HAP-1 (cell line): ENCODE measurements at regions not wholly inside any gene's neighbourhood (a gene's known extent, or its start where the extent isn't known, plus 50 kb on each side); places are given as distances from the start of the nearest gene placed in this dataset.

ENCODE experiments used
- DNase-seq, 2 experiments: peaks; one replicate each; pipeline ENCODE4 v3.0.0-alpha.2; 2016 to 2020; ENCODE audit warnings: low spot score in 2 of 2
- H3K27me3 ChIP-seq: fragments of 250-450 bp; sonication (Bioruptor Pico); 2 replicates; pipeline ENCODE4 v1.5.1; 2020; ENCODE audit warnings: low read depth, mild to moderate bottlenecking, moderate library complexity
- H3K36me3 ChIP-seq: fragments of 250-450 bp; sonication (Bioruptor Pico); replicated peaks from 2 replicates; pipeline ENCODE4 v1.5.1; 2020; ENCODE audit warnings: mild to moderate bottlenecking
- H3K4me1 ChIP-seq: fragments of 250-450 bp; sonication (Bioruptor Pico); 2 replicates; pipeline ENCODE4 v1.5.1; 2020; ENCODE audit warnings: mild to moderate bottlenecking
- H3K4me3 ChIP-seq: fragments of 250-450 bp; sonication (Bioruptor Pico); 2 replicates; pipeline ENCODE4 v1.5.1; 2020; ENCODE audit warnings: mild to moderate bottlenecking, moderate library complexity
- H3K9me3 ChIP-seq: fragments of 250-450 bp; sonication (Bioruptor Pico); 2 replicates; pipeline ENCODE4 v1.5.1; 2020; ENCODE audit warnings: mild to moderate bottlenecking, moderate library complexity
- in situ Hi-C: fragments of 300-500 bp; cut with MboI; formaldehyde crosslinking; loops from 3 replicates; pipeline ENCODE4 v1.14.3; 2020; ENCODE audit warnings: low sequenced_read_pairs, inconsistent platforms, mixed read lengths

GRCh38 chr1:73637264-73637663 is 560.7 kb downstream of the LRRIQ3 start:
- no peaks in the 10 kb centered on the region for H3K36me3 ChIP-seq
- no peaks in the 10 kb centered on the region for H3K9me3 ChIP-seq
- no peaks in the 10 kb centered on the region; the same call in 1 of the 2 replicates for H3K27me3 ChIP-seq
- DNase-seq, result no peak
- no peaks in the 10 kb centered on the region for H3K4me1 ChIP-seq
- in situ Hi-C loops, result no loop called here
- no peak overlapping the region for H3K4me3 ChIP-seq

- DNase-seq, result no peak
- in situ Hi-C loops, result no loop called here
- Histone ChIP-seq H3K4me3 (no peak overlapping the region), H3K9me3 (no peaks in the 10 kb centered on the region), H3K4me1 (no peaks in the 10 kb centered on the region), H3K27me3 (no peaks in the 10 kb centered on the region; the same call in 1 of the 2 replicates), H3K36me3 (no peaks in the 10 kb centered on the region)
Measured at GRCh38 chr1:73635021-73635420, 563.0 kb downstream of the LRRIQ3 start.

GRCh38 chr1:73627723-73628122 is 570.3 kb downstream of the LRRIQ3 start:
- H3K36me3 ChIP-seq, result no peaks in the 10 kb centered on the region
- no peaks in the 10 kb centered on the region for H3K27me3 ChIP-seq
- in situ Hi-C loops, result no loop called here
- DNase-seq, result no peak
- H3K4me3 ChIP-seq, result no peak overlapping the region
- no peaks in the 10 kb centered on the region for H3K9me3 ChIP-seq
- no peaks in the 10 kb centered on the region for H3K4me1 ChIP-seq

- H3K4me1 ChIP-seq, result no peaks in the 10 kb centered on the region
- H3K36me3 ChIP-seq, result no peaks in the 10 kb centered on the region
- H3K9me3 ChIP-seq, result no peaks in the 10 kb centered on the region
- H3K4me3 ChIP-seq, result no peak overlapping the region
- H3K27me3 ChIP-seq, result no peaks in the 10 kb centered on the region
- DNase-seq, result no peak
- in situ Hi-C loops, result no loop called here
Measured at GRCh38 chr1:73626326-73626725, 571.6 kb downstream of the LRRIQ3 start.

GRCh38 chr1:73623946-73624345 is 574.0 kb downstream of the LRRIQ3 start:
- Histone ChIP-seq H3K36me3 (no peaks in the 10 kb centered on the region), H3K4me1 (no peaks in the 10 kb centered on the region), H3K27me3 (no peaks in the 10 kb centered on the region), H3K9me3 (no peaks in the 10 kb centered on the region), H3K4me3 (no peak overlapping the region)
- DNase-seq, result no peak
- in situ Hi-C loops, result no loop called here

- Histone ChIP-seq H3K4me3 (no peak overlapping the region), H3K36me3 (no peaks in the 10 kb centered on the region), H3K27me3 (no peaks in the 10 kb centered on the region), H3K9me3 (no peaks in the 10 kb centered on the region), H3K4me1 (no peaks in the 10 kb centered on the region)
- no peak for DNase-seq
- in situ Hi-C loops, result no loop called here
Measured at GRCh38 chr1:73617145-73617544, 580.8 kb downstream of the LRRIQ3 start.

GRCh38 chr1:73611681-73612080 is 586.3 kb downstream of the LRRIQ3 start:
- no peak for DNase-seq
- Histone ChIP-seq H3K36me3 (no peaks in the 10 kb centered on the region), H3K4me1 (no peaks in the 10 kb centered on the region), H3K9me3 (no peaks in the 10 kb centered on the region), H3K4me3 (no peak overlapping the region), H3K27me3 (no peaks in the 10 kb centered on the region)
- in situ Hi-C loops, result no loop called here

GRCh38 chr1:73604739-73605138 is 593.2 kb downstream of the LRRIQ3 start:
- in situ Hi-C loops, result no loop called here
- Histone ChIP-seq H3K27me3 (no peaks in the 10 kb centered on the region), H3K9me3 (no peaks in the 10 kb centered on the region), H3K36me3 (no peaks in the 10 kb centered on the region), H3K4me3 (no peak overlapping the region), H3K4me1 (no peaks in the 10 kb centered on the region)
- DNase-seq, result no peak

GRCh38 chr1:73604211-73604610 is 593.8 kb downstream of the LRRIQ3 start:
- Histone ChIP-seq H3K27me3 (no peaks in the 10 kb centered on the region), H3K9me3 (no peaks in the 10 kb centered on the region), H3K4me1 (no peaks in the 10 kb centered on the region), H3K4me3 (no peak overlapping the region), H3K36me3 (no peaks in the 10 kb centered on the region)
- DNase-seq, result no peak
- in situ Hi-C loops, result no loop called here

- H3K27me3 ChIP-seq, result no peaks in the 10 kb centered on the region
- H3K36me3 ChIP-seq, result no peaks in the 10 kb centered on the region
- no peaks in the 10 kb centered on the region for H3K9me3 ChIP-seq
- no peak overlapping the region for H3K4me3 ChIP-seq
- no peak for DNase-seq
- no peaks in the 10 kb centered on the region for H3K4me1 ChIP-seq
- in situ Hi-C loops, result no loop called here
Measured at GRCh38 chr1:73593804-73594203, 604.2 kb downstream of the LRRIQ3 start.

GRCh38 chr1:73593364-73593763 is 604.6 kb downstream of the LRRIQ3 start:
- in situ Hi-C loops, result no loop called here
- Histone ChIP-seq H3K36me3 (no peaks in the 10 kb centered on the region), H3K4me1 (no peaks in the 10 kb centered on the region), H3K4me3 (no peak overlapping the region), H3K9me3 (no peaks in the 10 kb centered on the region), H3K27me3 (no peaks in the 10 kb centered on the region)
- DNase-seq, result no peak

GRCh38 chr1:73587080-73587479 is 610.9 kb downstream of the LRRIQ3 start:
- in situ Hi-C loops, result no loop called here
- Histone ChIP-seq H3K4me1 (no peaks in the 10 kb centered on the region), H3K9me3 (no peaks in the 10 kb centered on the region), H3K27me3 (no peaks in the 10 kb centered on the region), H3K36me3 (no peaks in the 10 kb centered on the region), H3K4me3 (no peak overlapping the region)
- DNase-seq, result no peak

GRCh38 chr1:73577206-73577605 is 620.8 kb downstream of the LRRIQ3 start:
- H3K27me3 ChIP-seq, result no peaks in the 10 kb centered on the region
- in situ Hi-C loops, result no loop called here

GRCh38 chr1:73576083-73576482 is 621.9 kb downstream of the LRRIQ3 start:
- no peak for DNase-seq
- no peaks in the 10 kb centered on the region for H3K27me3 ChIP-seq
- in situ Hi-C loops, result no loop called here
- H3K36me3 ChIP-seq, result no peaks in the 10 kb centered on the region
- no peaks in the 10 kb centered on the region for H3K4me1 ChIP-seq
- no peaks in the 10 kb centered on the region for H3K9me3 ChIP-seq
- H3K4me3 ChIP-seq, result no peak overlapping the region

More at GRCh38 chr1:73577206-73577605, 620.8 kb downstream of the LRRIQ3 start:
- no peak for DNase-seq
- H3K36me3 ChIP-seq, result no peaks in the 10 kb centered on the region
- H3K9me3 ChIP-seq, result no peaks in the 10 kb centered on the region
- H3K4me3 ChIP-seq, result no peak overlapping the region
- no peaks in the 10 kb centered on the region for H3K4me1 ChIP-seq

- in situ Hi-C loops, result no loop called here
- DNase-seq, result no peak
- H3K4me3 ChIP-seq, result no peak overlapping the region
- H3K36me3 ChIP-seq, result no peaks in the 10 kb centered on the region
- H3K9me3 ChIP-seq, result no peaks in the 10 kb centered on the region
- H3K27me3 ChIP-seq, result no peaks in the 10 kb centered on the region
- no peaks in the 10 kb centered on the region for H3K4me1 ChIP-seq
Measured at GRCh38 chr1:73564294-73564693, 633.7 kb downstream of the LRRIQ3 start.
